PFSK-1 (cell line): ENCODE measurements at regions not wholly inside any gene's neighbourhood (a gene's known extent, or its start where the extent isn't known, plus 50 kb on each side); places are given as distances from the start of the nearest gene placed in this dataset.

Experiments used
- FOXP2 ChIP-seq: optimal IDR thresholded peaks from 2 replicates; pipeline ENCODE3; 2011; ENCODE audit warnings: borderline replicate concordance, control low read depth, inconsistent platforms; ENCODE audit not compliant: insufficient read depth; ENCODE audit errors: extremely low read length, extremely low read depth
- POLR2AphosphoS5 ChIP-seq: IDR thresholded peaks from 2 replicates; pipeline ENCODE4 v1.6.1; 2012; ENCODE audit warnings: low read depth, mild to moderate bottlenecking, control low read depth, low read length, moderate library complexity
- REST ChIP-seq, 2 experiments: IDR thresholded peaks; 2 replicates each; pipeline versions ENCODE4 v1.6.1 to v1.8.0; 2011 to 2012; ENCODE audit warnings: low read depth in 2 of 2, low read length in 2 of 2, control low read depth in 1 of 2, inconsistent platforms in 1 of 2, mild to moderate bottlenecking in 1 of 2, moderate library complexity in 1 of 2; ENCODE audit not compliant: insufficient read depth in 1 of 2
- SIN3A ChIP-seq: IDR thresholded peaks from 2 replicates; pipeline ENCODE4 v1.6.1; 2012; ENCODE audit warnings: mild to moderate bottlenecking, low read length, moderate library complexity, borderline replicate concordance; ENCODE audit not compliant: insufficient read depth
- TAF1 ChIP-seq: IDR thresholded peaks from 2 replicates; pipeline ENCODE4 v1.6.1; 2012; ENCODE audit warnings: low read length, control low read depth, borderline replicate concordance; ENCODE audit not compliant: insufficient read depth

GRCh38 chr21:25338415-25338814, 268.9 kb downstream of the MRPL39 start:
- TF ChIP-seq REST (IDR thresholded peaks at IDR 0.05; ENCODE audit: insufficient read depth in 1 of 2, low read depth in 2 of 2, low read length in 2 of 2) (no peak), TAF1 (no peak), FOXP2 (no peak), SIN3A (no peak), POLR2AphosphoS5 (no peak)

GRCh38 chr21:25334046-25334730, 273.1 kb downstream of the MRPL39 start:
- no peak for TF ChIP-seq FOXP2
- no peak for TF ChIP-seq REST (IDR thresholded peaks at IDR 0.05; ENCODE audit: insufficient read depth in 1 of 2, low read depth in 2 of 2, low read length in 2 of 2)
- TF ChIP-seq SIN3A, result no peak
- TF ChIP-seq POLR2AphosphoS5, result no peak
- no peak for TF ChIP-seq TAF1

- TF ChIP-seq SIN3A (no peak), TAF1 (no peak), POLR2AphosphoS5 (no peak), FOXP2 (no peak), REST (IDR thresholded peaks at IDR 0.05; ENCODE audit: insufficient read depth in 1 of 2, low read depth in 2 of 2, low read length in 2 of 2) (no peak)
Observed at GRCh38 chr21:25331286-25331685, 276.0 kb downstream of the MRPL39 start.

- TF ChIP-seq POLR2AphosphoS5 (no peak), REST (IDR thresholded peaks at IDR 0.05; ENCODE audit: insufficient read depth in 1 of 2, low read depth in 2 of 2, low read length in 2 of 2) (no peak), SIN3A (no peak), TAF1 (no peak), FOXP2 (no peak)
Observed at GRCh38 chr21:25330266-25330665, 277.0 kb downstream of the MRPL39 start.

- no peak for TF ChIP-seq POLR2AphosphoS5
- no peak for TF ChIP-seq TAF1
- no peak for TF ChIP-seq FOXP2
- no peak for TF ChIP-seq REST (IDR thresholded peaks at IDR 0.05; ENCODE audit: insufficient read depth in 1 of 2, low read depth in 2 of 2, low read length in 2 of 2)
- no peak for TF ChIP-seq SIN3A
Observed at GRCh38 chr21:25329227-25329825, 278.0 kb downstream of the MRPL39 start.
